GM12875 (cell line): ENCODE measurements at regions not wholly inside any gene's neighbourhood (a gene's known extent, or its start where the extent isn't known, plus 50 kb on each side); places are given as distances from the start of the nearest gene placed in this dataset.

Source experiments
- H3K4me3 ChIP-seq: one replicate; pipeline ENCODE4 v1.5.1; 2011; ENCODE audit warnings: low read depth, low read length, control low read depth
- CTCF ChIP-seq: IDR thresholded peaks from 2 replicates; pipeline ENCODE4 v1.5.1; 2011; ENCODE audit warnings: low read depth, mild to moderate bottlenecking, control low read depth, inconsistent platforms, low read length, moderate library complexity, borderline replicate concordance; ENCODE audit not compliant: insufficient read depth

DNA sequence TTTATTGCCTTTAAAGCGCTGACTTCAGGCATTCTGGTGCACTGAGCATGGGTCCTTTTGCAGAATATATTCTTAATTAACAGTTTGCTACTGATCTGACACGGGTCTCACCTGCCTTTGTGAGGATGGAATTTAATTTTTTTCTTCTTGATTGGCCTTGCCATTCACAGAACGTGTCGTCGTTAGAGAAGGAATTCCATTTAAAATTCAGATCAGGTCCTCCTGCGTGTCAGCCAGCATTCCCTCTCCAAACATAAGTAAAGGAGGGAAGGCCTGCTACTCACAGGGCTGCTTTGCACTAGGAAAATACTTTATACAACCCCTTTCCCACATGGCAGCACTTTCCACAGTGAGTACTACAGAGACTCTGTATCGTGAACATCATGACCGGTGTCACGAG is 492.7 kb downstream of the NTRK3 start:
- TF ChIP-seq CTCF = no peak
- H3K4me3 ChIP-seq = no peak overlapping the region

DNA sequence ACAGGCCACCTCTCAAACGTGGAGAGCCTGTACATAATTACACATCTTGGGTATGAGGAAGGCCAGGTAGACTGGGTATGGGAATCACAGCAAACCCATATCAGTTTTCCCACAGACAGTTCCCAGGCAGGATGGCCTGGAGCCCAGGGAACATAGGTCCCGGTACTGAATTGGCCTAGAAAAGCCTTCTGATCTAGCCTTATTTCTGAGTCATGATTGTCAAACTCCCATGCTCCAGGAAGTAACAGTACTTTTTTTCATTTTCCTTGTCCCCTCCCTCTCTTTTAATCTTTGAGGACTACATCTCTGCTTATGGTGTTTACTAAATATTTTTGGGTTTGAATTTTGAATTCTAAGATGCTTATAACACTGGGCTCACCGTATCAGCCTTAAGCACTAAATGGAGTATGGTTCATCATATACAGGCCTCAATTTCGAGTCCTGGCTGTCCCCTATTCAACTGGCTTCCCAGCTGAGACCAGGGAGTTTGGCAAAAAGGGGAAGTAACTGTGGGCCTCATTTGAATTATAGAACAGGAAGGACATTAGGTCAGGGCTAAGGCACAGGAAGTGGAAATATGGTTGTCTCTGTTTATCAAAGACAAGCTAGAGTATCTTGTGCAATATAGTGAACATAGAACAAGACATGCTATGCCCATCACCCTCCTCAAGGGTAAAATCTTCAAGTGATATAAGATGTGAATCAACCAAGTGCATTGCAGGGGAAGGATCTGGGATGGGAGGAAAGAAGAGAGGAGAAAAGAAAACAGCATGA is 494.6 kb downstream of the NTRK3 start:
- H3K4me3 ChIP-seq = no peak overlapping the region
- TF ChIP-seq CTCF = no peak

DNA sequence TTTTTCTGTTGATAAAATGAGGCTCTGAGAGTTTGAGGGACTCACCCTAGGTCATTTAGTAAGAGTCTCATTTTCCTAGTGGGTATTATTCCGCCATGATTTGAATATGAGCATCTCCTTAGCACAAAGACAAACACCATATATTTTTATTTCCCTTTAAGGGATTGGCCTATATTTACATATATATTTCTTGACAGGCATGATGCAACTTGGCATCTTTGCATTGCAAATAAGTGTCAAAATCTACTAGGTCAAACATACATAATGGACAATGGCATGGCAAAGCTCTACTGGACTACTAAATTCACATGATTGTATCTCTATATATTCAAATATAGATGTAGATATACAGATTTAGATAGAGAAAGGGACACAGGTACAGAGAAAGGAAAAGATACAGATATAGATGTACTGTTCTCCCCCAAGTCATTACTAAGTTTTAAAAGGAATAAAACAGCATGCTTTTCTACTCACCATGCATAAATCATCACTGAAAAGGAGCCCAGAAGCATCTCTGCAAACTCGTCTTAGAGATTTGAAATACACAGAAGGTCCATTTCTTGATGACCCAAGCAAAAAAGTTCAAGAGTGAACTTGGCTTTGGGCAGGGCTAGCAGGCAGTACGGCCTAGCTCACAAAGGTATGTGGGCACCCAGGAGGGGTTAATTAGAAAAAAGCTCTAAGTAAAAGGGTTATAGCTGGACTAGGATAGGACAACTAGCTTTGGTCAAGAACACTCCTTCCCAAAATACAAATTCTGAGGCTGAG is 495.8 kb downstream of the NTRK3 start:
- no peak overlapping the region for H3K4me3 ChIP-seq
- no peak for TF ChIP-seq CTCF

DNA sequence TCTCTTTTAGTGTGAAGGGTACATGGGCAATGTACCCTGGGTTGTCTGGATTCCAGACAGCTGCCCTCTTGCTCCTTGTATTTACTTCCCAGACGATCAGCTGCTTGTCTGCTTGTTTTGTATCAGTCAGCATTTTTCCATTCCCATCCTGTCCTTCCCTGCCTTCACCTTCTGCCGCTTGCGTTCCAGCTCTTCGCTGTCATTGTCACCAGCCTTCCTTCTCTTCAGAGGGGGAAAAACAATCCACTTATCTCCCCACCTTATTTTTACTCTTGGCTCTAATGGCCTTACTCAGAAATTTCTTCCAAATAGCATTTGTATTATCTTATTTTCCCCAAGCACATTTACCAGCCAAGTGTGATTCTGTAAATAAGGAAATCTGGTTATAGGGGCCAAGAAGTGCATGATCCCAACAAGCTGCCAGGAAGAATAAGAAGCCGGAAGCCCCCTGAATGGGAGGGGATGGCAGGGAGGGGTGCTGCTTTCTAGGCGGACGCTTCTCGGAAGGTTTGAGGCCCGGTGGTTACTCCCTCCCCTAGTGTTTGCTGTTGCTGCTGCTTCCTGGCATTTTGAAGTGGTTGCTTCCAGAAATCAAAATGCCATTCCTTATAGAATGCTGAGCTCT is 497.6 kb downstream of the NTRK3 start:
- no peak for TF ChIP-seq CTCF
- H3K4me3 ChIP-seq = no peak overlapping the region

DNA sequence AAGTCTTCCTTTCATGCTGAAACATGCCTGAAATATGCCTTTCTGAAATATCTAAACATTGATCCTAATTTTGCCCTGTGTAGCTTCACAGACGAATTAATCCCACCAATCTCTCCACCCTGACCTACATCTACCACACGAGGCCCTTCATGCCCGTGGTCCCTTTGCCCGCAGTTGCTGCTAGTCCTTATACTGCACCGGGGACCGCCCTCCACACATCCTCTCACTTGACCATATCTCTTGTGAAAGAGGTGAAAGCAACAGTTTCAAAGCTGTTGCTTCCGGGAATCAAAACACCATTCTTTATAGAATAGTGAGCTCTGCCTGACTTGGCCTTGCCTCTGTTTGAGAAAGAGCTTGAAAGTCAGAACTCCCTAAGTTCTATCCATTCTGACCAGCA is 499.5 kb downstream of the NTRK3 start:
- no peak overlapping the region for H3K4me3 ChIP-seq
- no peak for TF ChIP-seq CTCF

- no peak overlapping the region for H3K4me3 ChIP-seq
- TF ChIP-seq CTCF = no peak
These were observed 500.5 kb downstream of the NTRK3 start for GRCh38 chr15:87756072-87756471.

GRCh38 chr15:87755226-87755625 is 501.3 kb downstream of the NTRK3 start:
- no peak for TF ChIP-seq CTCF
- no peak overlapping the region for H3K4me3 ChIP-seq
